Sigmoid colon (tissue), 6 donors: ENCODE measurements at regions not wholly inside any gene's neighbourhood (a gene's known extent, or its start where the extent isn't known, plus 50 kb on each side); places are given as distances from the start of the nearest gene placed in this dataset.

Experiments used
- DNase-seq: peaks from one replicate; pipeline ENCODE4 v3.0.0-alpha.2; 2019
- H3K27ac ChIP-seq, 4 donors: fragments of 200-600 bp; sonication (generic); one replicate each; pipeline ENCODE4 v1.5.1; 2016 to 2019; ENCODE audit warnings: mild to moderate bottlenecking in 1 of 4
- H3K27me3 ChIP-seq, 3 donors: fragments of 200-600 bp; sonication (generic); one replicate each; pipeline ENCODE4 v1.5.1; 2019; ENCODE audit warnings: mild to moderate bottlenecking in 1 of 3
- H3K36me3 ChIP-seq, 4 donors: fragments of 200-600 bp; sonication (generic); one replicate each; pipeline ENCODE4 v1.5.1; 2016 to 2019
- H3K4me1 ChIP-seq, 4 donors: fragments of 200-600 bp; sonication (generic); one replicate each; pipeline ENCODE4 v1.5.1; 2017 to 2019
- H3K4me3 ChIP-seq, 4 donors: fragments of 200-600 bp; sonication (generic); one replicate each; pipeline ENCODE4 v1.5.1; 2017 to 2019; ENCODE audit warnings: mild to moderate bottlenecking in 2 of 4, moderate library complexity in 1 of 4
- H3K9me3 ChIP-seq, 4 donors: fragments of 200-600 bp in 3 of 4; sonication (generic) in 3 of 4; one replicate each; pipeline versions ENCODE4 v1.5.1 to v1.6.1; 2013 to 2019
- CTCF ChIP-seq, 4 experiments: fragments of 450-650 bp in 3 of 4; fragments of 200-600 bp in 1 of 4; IDR thresholded peaks; one replicate each; pipeline ENCODE4 v1.5.1; 2016 to 2019; ENCODE audit warnings: antibody characterized with exemption in 4 of 4, mild to moderate bottlenecking in 3 of 4, moderate library complexity in 2 of 4
- EP300 ChIP-seq, 4 donors: sonication (generic); formaldehyde crosslinking; IDR thresholded peaks; one replicate each; pipeline ENCODE4 v1.6.1; 2017; ENCODE audit warnings: antibody characterized with exemption in 4 of 4
- POLR2A ChIP-seq, 2 donors: fragments of 450-650 bp; IDR thresholded peaks; one replicate each; pipeline ENCODE4 v1.6.1; 2016; ENCODE audit warnings: antibody characterized with exemption in 2 of 2, mild to moderate bottlenecking in 2 of 2, moderate library complexity in 2 of 2
- POLR2AphosphoS5 ChIP-seq, 4 donors: sonication (generic); formaldehyde crosslinking; IDR thresholded peaks; one replicate each; pipeline ENCODE4 v1.6.1; 2017; ENCODE audit warnings: antibody characterized with exemption in 4 of 4
- WGBS, 2 donors: extraction: QIAGEN DNeasy Blood & Tissue Kit; methylation state at CpG; one replicate each; pipeline ENCODE4 v1.1.7; 2013; 5-methylcytosine and 5-hydroxymethylcytosine counted together
- intact Hi-C: fragments of 100-400 bp; cut with DNase I; formaldehyde crosslinking; loops from one replicate; pipeline ENCODE4 v1.15.1; 2023
- donor health status: healthy with polysubstance abuse.
- donor health status: healthy.

- H3K4me1 ChIP-seq, result no peaks in the 10 kb centered on the region
- no peaks in the 10 kb centered on the region for H3K9me3 ChIP-seq
- no peak for DNase-seq
- H3K36me3 ChIP-seq, result no peaks in the 10 kb centered on the region
- no peaks in the 10 kb centered on the region for H3K27me3 ChIP-seq
- intact Hi-C loops, result no loop called here
- 63 to 86% methylated on average over 1 of the region's 1 CpG for whole genome bisulfite sequencing, 2 donors
- H3K27ac ChIP-seq, result no peak overlapping the region
- TF ChIP-seq POLR2A (IDR thresholded peaks at IDR 0.05) (no peak), POLR2AphosphoS5 (IDR thresholded peaks at IDR 0.05) (no peak), EP300 (IDR thresholded peaks at IDR 0.05) (no peak), CTCF (IDR thresholded peaks at IDR 0.05) (no peak)
- H3K4me3 ChIP-seq, result no peak overlapping the region
Measured at GRCh38 chr5:58187432-58188261, 272.2 kb downstream of the PLK2 start.

DNA sequence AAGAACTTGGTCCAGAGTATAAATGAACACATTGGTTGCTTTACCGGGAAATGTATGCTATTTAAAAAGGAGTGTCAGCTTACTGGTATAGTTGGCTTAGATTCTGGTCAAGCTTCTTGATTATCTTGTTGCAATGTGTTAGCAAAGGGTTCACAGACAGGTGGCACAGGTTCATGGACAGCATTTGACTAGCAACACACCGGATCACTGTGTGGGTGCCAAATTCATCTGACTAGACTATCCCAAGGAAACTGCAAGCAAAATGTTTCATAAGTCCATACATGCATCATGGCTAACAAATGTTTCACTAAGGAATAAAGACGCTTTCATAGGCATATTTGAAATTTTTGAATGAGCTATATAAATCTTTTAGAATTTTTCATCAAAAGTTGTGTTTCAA is 274.1 kb downstream of the PLK2 start:
- WGBS, 2 donors, result 83 to 87% methylated on average over 3 of the region's 3 CpGs
- no peaks in the 10 kb centered on the region for H3K9me3 ChIP-seq
- peaks cover 0 to 5% (median 0%) of the 10 kb centered on the region in 4 donors for H3K4me1 ChIP-seq
- no peaks in the 10 kb centered on the region for H3K36me3 ChIP-seq
- H3K4me3 ChIP-seq, result no peak overlapping the region
- H3K27me3 ChIP-seq, result no peaks in the 10 kb centered on the region
- intact Hi-C loops, result no loop called here
- DNase-seq, result no peak
- H3K27ac ChIP-seq, result no peak overlapping the region
- TF ChIP-seq CTCF (IDR thresholded peaks at IDR 0.05), result no peak
- no peak for TF ChIP-seq POLR2A (IDR thresholded peaks at IDR 0.05)
- TF ChIP-seq POLR2AphosphoS5 (IDR thresholded peaks at IDR 0.05), result no peak
- TF ChIP-seq EP300 (IDR thresholded peaks at IDR 0.05), result no peak

- DNase-seq, result no peak
- H3K36me3 ChIP-seq, result no peaks in the 10 kb centered on the region
- H3K4me3 ChIP-seq, result no peak overlapping the region
- H3K4me1 ChIP-seq, result peaks cover 0 to 5% (median 0%) of the 10 kb centered on the region in 4 donors
- H3K27me3 ChIP-seq, result no peaks in the 10 kb centered on the region
- H3K27ac ChIP-seq, result no peak overlapping the region
- no peaks in the 10 kb centered on the region for H3K9me3 ChIP-seq
- WGBS, 2 donors, result 88 to 90% methylated on average over 2 of the region's 2 CpGs
- TF ChIP-seq POLR2AphosphoS5 (IDR thresholded peaks at IDR 0.05), result no peak
- TF ChIP-seq CTCF (IDR thresholded peaks at IDR 0.05), result no peak
- TF ChIP-seq POLR2A (IDR thresholded peaks at IDR 0.05), result no peak
- TF ChIP-seq EP300 (IDR thresholded peaks at IDR 0.05), result no peak
- intact Hi-C loops, result no loop called here
Measured at GRCh38 chr5:58185397-58185796, 274.5 kb downstream of the PLK2 start.

DNA sequence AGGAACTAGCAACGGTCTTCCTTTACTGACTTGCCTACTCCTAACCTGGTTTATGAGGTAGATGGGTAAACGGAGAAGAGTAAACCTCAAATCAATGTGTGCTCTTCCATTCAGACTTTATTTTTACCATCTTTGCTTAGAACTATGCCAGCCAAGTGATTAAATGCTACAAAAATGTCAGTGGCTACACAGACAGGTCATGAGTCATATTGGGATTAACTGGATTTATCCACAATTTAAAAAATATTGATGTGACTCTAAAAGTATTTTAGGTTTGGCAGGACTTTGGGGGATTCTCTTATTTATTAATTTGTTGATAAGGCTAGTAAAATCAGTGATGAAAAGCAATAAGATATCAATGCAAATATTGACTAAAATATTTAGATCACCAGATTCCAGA is 275.0 kb downstream of the PLK2 start:
- no peak overlapping the region for H3K27ac ChIP-seq
- no peak for DNase-seq
- no peak overlapping the region for H3K4me3 ChIP-seq
- H3K9me3 ChIP-seq, result no peaks in the 10 kb centered on the region
- H3K27me3 ChIP-seq, result no peaks in the 10 kb centered on the region
- no peaks in the 10 kb centered on the region for H3K36me3 ChIP-seq
- WGBS, 2 donors, result 67 to 76% methylated on average over 2 of the region's 2 CpGs
- intact Hi-C loops, result no loop called here
- TF ChIP-seq POLR2A (IDR thresholded peaks at IDR 0.05), result no peak
- TF ChIP-seq EP300 (IDR thresholded peaks at IDR 0.05), result no peak
- TF ChIP-seq CTCF (IDR thresholded peaks at IDR 0.05), result no peak
- TF ChIP-seq POLR2AphosphoS5 (IDR thresholded peaks at IDR 0.05), result no peak
- peaks cover 0 to 5% (median 0%) of the 10 kb centered on the region in 4 donors for H3K4me1 ChIP-seq

DNA sequence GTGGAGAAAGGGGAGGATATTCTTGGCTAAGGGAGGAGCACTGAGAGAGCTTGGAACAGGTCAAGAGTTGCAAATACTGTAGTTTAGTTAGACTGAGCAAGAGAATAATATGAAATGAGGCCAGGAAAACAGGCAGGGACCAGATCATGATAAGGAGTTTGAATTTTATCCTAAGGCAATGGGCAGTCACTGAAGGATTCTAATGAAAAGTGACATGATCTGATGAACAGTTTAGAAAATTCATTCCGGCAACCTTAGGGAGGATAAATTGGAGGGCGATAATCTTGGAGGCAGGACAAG is 276.1 kb downstream of the PLK2 start:
- no peak overlapping the region for H3K4me3 ChIP-seq
- H3K27ac ChIP-seq, result no peak overlapping the region
- H3K27me3 ChIP-seq, result no peaks in the 10 kb centered on the region
- 97 to 98% methylated on average over 2 of the region's 2 CpGs for WGBS, 2 donors
- no peak for DNase-seq
- H3K9me3 ChIP-seq, result no peaks in the 10 kb centered on the region
- intact Hi-C loops, result no loop called here
- H3K4me1 ChIP-seq, result peaks cover 0 to 5% (median 0%) of the 10 kb centered on the region in 4 donors
- H3K36me3 ChIP-seq, result no peaks in the 10 kb centered on the region
- TF ChIP-seq POLR2A (IDR thresholded peaks at IDR 0.05) (no peak), POLR2AphosphoS5 (IDR thresholded peaks at IDR 0.05) (no peak), EP300 (IDR thresholded peaks at IDR 0.05) (no peak), CTCF (IDR thresholded peaks at IDR 0.05) (no peak)
